Calu3 (cell line): ENCODE measurements at regions not wholly inside any gene's neighbourhood (a gene's known extent, or its start where the extent isn't known, plus 50 kb on each side); places are given as distances from the start of the nearest gene placed in this dataset.

Source experiments
- BruUV-seq: library from RNA; stranded (reverse); fragments of 400-500 nt; replicated peaks from 2 replicates; lab custom pipeline; 2021; lab: Mats Ljungman, UMichigan
- CTCF ChIA-PET: fragments of 300-600 bp; sonication (Branson Sonifier 250); formaldehyde crosslinking; loops from one replicate; lab custom pipeline; 2022; ENCODE audit warnings: antibody characterized with exemption; lab: Charles Lee
- DNase-seq: peaks from one replicate; pipeline ENCODE4 v3.0.0; 2022
- H3K27ac Mint-ChIP-seq: one replicate; pipeline ENCODE4 v1.8.0; 2022; ENCODE audit warnings: mixed read lengths; ENCODE audit not compliant: unreplicated experiment
- H3K27me3 Mint-ChIP-seq: one replicate; pipeline ENCODE4 v1.8.0; 2022; ENCODE audit warnings: mixed read lengths; ENCODE audit not compliant: unreplicated experiment
- H3K36me3 Mint-ChIP-seq: one replicate; pipeline ENCODE4 v1.8.0; 2022; ENCODE audit warnings: mild to moderate bottlenecking, moderate library complexity, mixed read lengths; ENCODE audit not compliant: insufficient read depth, unreplicated experiment
- H3K4me1 Mint-ChIP-seq: one replicate; pipeline ENCODE4 v1.8.0; 2022; ENCODE audit warnings: mild to moderate bottlenecking, low read depth, mixed read lengths; ENCODE audit not compliant: unreplicated experiment
- H3K4me3 Mint-ChIP-seq: one replicate; pipeline ENCODE4 v1.8.0; 2022; ENCODE audit warnings: mild to moderate bottlenecking, low read depth, moderate library complexity, mixed read lengths; ENCODE audit not compliant: unreplicated experiment
- H3K9me3 Mint-ChIP-seq: one replicate; pipeline ENCODE4 v1.8.0; 2022; ENCODE audit warnings: low read depth, mixed read lengths; ENCODE audit not compliant: unreplicated experiment
- CTCF ChIP-seq: fragments of 200-600 bp; IDR thresholded peaks from one replicate; pipeline ENCODE4 v1.8.0; 2022; ENCODE audit warnings: antibody characterized with exemption; ENCODE audit not compliant: unreplicated experiment
- intact Hi-C: fragments of 100-400 bp; cut with micrococcal nuclease; formaldehyde crosslinking; loops from one replicate; pipeline ENCODE4 v1.10.0; 2022; ENCODE audit not compliant: unreplicated experiment

GRCh38 chr10:129321727-129322126, 145.3 kb upstream of the MGMT start:
- no peak for TF ChIP-seq CTCF
- Mint-ChIP-seq H3K9me3 (peaks cover 3% of the 10 kb centered on the region), H3K4me1 (no peaks in the 10 kb centered on the region), H3K36me3 (no peaks in the 10 kb centered on the region), H3K27ac (no peak overlapping the region), H3K4me3 (no peak overlapping the region), H3K27me3 (no peaks in the 10 kb centered on the region)
- intact Hi-C loops = no loop called here
- BruUV-seq = no TSS peak
- DNase-seq = no peak
- CTCF ChIA-PET = no interaction called here

DNA sequence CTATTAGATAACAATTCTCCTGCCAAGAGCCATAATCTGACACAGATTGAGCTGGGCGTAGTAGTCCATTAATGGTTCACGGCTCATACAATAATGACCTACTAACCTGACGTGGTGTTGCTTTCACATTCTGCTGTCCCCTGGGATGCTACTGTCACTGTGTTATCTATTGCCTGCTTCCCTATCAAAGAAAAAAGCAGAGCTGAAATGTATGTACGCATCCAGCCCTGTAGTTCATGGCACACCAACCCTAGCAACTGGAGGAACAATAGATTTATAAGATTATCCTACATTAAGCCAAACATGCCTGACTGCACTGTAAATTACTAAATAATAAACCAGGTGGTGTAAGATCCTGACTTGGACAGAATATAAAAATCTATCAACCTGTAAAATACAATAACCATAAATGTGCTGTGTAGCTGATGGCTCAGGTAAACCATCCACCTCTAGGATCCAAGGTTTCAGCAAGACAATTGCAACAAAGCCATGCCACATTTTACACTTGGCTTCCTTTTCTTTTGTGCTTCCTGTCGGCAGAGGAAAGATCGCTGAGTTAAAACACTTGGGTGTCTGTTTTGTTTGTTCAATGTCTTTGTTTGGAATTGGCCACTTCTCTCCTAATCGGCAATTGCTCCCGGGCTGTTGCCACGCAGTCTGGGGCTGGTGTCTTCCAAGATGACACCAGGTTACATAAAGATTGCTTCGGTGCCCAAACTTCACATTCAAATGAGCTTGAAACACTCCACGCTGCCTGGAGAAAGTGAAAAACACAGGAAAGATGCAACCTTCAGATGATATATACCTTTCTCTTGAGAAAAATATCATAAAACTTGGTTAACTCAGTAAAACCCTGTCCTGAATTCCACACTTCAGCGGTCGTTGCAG, 143.9 kb upstream of the MGMT start:
- intact Hi-C loops = no loop called here
- CTCF ChIA-PET = no interaction called here
- BruUV-seq = no TSS peak
- H3K4me1 Mint-ChIP-seq = no peaks in the 10 kb centered on the region
- H3K27ac Mint-ChIP-seq = no peak overlapping the region
- DNase-seq = no peak
- peaks cover 6% of the 10 kb centered on the region for H3K9me3 Mint-ChIP-seq
- TF ChIP-seq CTCF = no peak
- H3K36me3 Mint-ChIP-seq = no peaks in the 10 kb centered on the region
- H3K27me3 Mint-ChIP-seq = no peaks in the 10 kb centered on the region
- H3K4me3 Mint-ChIP-seq = no peak overlapping the region

GRCh38 chr10:129323879-129324278, 143.2 kb upstream of the MGMT start:
- intact Hi-C loops = no loop called here
- BruUV-seq = no TSS peak
- no peak for DNase-seq

GRCh38 chr10:129325893-129326292, 141.1 kb upstream of the MGMT start:
- H3K4me3 Mint-ChIP-seq = no peak overlapping the region
- CTCF ChIA-PET = no interaction called here
- DNase-seq = no peak
- BruUV-seq = no TSS peak
- intact Hi-C loops = no loop called here
- TF ChIP-seq CTCF = no peak
- H3K27ac Mint-ChIP-seq = no peak overlapping the region
- H3K9me3 Mint-ChIP-seq = peaks cover 5% of the 10 kb centered on the region
- H3K36me3 Mint-ChIP-seq = no peaks in the 10 kb centered on the region
- H3K27me3 Mint-ChIP-seq = no peaks in the 10 kb centered on the region
- no peaks in the 10 kb centered on the region for H3K4me1 Mint-ChIP-seq

More at GRCh38 chr10:129323879-129324278, 143.2 kb upstream of the MGMT start:
- Mint-ChIP-seq H3K27me3 (no peaks in the 10 kb centered on the region), H3K9me3 (peaks cover 6% of the 10 kb centered on the region), H3K36me3 (no peaks in the 10 kb centered on the region), H3K27ac (no peak overlapping the region), H3K4me1 (no peaks in the 10 kb centered on the region), H3K4me3 (no peak overlapping the region)
- CTCF ChIA-PET = no interaction called here
- TF ChIP-seq CTCF = no peak
